ENCODE measurements at regions not wholly inside any gene's neighbourhood (a gene's known extent, or its start where the extent isn't known, plus 50 kb on each side); places are given as distances from the start of the nearest gene placed in this dataset.

- DNase-seq = no peak
Measured at GRCh38 chr22:47556473-47556872, 794.0 kb downstream of the TBC1D22A start.

DNA sequence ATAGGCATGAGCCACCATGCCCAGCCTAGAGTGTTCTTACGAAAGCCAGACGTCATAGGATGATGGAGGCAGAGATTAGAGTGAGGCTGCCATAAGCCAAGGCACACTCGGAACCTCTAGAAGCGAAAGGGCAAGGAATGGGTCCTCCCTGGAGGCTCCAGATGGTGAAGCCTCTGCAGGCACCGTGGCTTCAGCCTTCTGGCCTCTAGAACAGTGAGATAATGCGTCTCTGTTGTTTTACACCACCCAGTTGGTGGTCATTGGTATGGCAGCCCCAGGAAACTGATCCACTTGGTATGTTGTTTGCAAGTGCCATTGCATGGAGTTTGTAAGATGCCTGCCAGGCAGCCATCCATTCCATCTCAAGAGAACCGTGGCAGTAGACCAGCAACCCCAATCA is 791.0 kb downstream of the TBC1D22A start:
- DNase-seq = no peak

GRCh38 chr22:47552541-47553205 is 790.2 kb downstream of the TBC1D22A start:
- no peak for DNase-seq

GRCh38 chr22:47552024-47552423 is 789.6 kb downstream of the TBC1D22A start:
- DNase-seq = no peak

DNA sequence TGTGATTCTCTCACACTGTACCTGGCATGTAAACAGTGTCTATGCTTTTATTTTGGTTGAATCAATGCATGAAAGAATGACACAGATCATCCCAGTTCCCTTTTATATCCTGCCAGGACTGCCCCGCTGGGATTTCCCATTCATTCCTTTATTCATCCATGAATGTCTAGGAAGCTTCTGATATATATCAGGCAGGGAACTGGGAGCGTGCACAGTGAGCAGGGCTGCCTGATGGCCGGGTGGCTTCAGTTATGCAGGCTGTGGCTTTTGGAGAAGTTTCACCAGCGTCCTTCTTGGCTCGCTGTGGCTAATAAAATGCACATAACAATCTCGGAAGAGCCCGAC is 789.0 kb downstream of the TBC1D22A start:
- DNase-seq = no peak

DNA sequence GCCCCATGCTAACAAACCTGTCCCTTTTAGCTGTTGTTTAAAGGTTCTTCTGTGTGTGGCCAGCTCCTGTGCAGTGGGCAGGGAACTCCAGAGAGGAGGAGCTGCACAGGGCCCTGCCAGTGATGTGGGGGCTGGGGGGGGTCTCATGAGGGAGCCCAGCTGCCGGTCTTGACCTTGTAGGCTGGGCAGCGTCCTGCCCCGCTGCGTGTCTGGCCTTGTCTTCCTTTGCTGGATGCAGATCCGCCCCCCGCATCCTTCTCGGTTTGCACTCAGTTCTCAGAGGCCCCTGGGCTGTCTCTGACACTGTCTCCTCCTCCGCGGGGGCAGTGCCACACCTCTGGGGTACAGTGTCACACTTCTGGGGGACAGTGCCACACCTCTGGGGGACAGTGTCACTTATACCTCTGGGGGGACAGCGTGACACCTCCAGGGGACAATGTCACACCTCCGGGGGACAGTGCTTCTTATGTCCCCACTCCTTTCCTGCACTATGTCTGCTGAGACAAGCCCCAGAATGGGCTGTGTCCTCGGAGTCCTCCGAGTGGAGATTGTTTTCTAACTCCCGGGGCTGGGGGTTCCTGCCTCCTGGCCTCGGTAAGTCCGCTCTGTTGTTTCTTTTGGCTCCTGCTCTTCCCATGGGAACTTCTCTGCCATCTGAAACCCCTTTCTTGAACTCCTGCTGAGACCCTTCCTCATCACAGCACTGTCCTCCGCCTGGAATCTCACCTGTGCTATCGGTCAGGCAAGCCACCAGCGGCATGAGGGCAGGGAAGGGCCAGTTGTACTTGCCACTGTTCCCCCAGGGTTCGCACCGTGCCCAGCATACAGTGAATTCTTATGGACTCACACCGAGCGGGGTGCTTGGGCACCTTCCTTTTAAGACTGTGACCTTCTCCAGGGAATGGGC is 788.3 kb downstream of the TBC1D22A start:
- no peak for DNase-seq

GRCh38 chr22:47549741-47550340 is 787.4 kb downstream of the TBC1D22A start:
- no peak for DNase-seq

- DNase-seq = no peak
Measured at GRCh38 chr22:47548953-47549740, 786.7 kb downstream of the TBC1D22A start.

DNA sequence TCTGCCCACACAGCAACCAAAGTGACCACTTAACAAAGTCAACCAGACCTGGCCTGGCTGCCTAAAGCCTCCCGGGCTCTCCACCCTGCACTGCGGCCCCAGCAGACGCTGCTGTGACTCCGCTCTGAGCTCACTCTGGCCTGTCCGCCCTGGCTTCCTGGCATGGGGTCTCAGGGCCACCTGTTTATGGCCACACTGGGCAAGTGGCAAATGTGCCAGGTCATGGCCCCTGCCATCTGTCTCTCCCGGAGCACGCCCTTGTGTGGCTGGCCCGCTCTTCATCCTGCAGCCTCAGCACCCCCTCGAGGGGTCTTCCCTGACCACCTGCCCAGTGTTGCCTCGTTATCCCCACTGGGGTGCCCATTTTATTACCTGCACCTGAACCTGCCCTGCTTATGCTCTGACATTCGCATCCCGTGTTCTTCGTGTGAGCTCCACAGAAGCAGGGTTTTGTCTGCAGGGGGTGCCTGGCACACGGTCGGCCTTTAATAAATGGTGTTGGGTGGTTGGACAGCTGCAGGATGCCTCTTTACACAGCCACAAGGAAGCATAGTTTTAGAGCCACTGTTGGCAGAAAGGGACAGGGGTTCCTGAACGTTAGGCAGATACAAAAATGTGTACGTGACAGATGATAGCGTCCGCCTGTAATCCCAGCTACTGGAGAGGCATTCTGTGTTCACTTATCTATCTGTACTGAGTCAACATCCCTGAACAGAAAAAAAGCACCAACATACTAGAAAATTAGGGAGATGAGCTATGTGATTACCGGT is 785.6 kb downstream of the TBC1D22A start:
- no peak for DNase-seq

GRCh38 chr22:47547239-47547661 is 784.8 kb downstream of the TBC1D22A start:
- no peak for DNase-seq

DNA sequence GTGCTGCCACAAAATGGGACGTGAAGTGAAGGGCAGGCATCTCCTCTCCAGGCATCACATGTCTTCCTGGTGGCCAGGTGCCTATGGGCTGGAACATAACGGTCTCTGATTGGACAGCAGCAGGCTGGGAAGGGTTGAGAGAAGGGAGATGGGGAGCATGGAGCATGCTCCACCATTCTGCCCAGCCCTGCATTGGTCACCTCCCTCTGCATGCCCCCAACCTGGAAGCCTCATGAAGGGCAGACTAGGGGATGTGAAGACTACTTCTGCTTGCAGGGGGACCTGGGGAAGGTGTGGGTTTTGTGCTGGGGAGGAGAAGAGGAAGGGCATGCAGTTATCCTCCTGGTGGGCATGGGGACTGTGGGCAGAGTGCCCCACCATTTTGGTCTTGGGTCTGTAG is 782.2 kb downstream of the TBC1D22A start:
- DNase-seq = no peak

DNA sequence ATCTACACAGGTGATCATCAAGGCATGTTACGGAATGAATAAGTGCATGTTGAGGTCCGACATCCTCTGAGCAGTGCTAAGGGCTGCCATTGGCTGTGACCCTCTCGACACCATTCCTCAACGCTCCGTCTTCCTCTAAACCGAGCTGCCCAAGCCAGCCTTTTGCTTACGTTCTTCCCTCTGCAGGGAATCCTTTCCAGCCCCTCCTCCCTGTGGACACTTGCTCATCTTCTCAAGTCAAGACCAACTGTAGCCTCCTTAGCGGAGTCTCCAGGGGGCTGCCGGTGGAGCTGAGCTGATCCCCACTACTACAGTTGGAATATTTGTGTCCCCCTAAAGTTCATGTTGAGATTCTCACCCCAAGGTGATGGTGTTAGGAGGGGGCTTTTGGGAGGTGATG is 781.0 kb downstream of the TBC1D22A start:
- DNase-seq = no peak

GRCh38 chr22:47540011-47540410 is 777.6 kb downstream of the TBC1D22A start:
- DNase-seq = no peak

- no peak for DNase-seq
Measured at GRCh38 chr22:47539374-47539773, 776.9 kb downstream of the TBC1D22A start.

- DNase-seq = no peak
Measured at GRCh38 chr22:47535681-47536080, 773.2 kb downstream of the TBC1D22A start.

DNA sequence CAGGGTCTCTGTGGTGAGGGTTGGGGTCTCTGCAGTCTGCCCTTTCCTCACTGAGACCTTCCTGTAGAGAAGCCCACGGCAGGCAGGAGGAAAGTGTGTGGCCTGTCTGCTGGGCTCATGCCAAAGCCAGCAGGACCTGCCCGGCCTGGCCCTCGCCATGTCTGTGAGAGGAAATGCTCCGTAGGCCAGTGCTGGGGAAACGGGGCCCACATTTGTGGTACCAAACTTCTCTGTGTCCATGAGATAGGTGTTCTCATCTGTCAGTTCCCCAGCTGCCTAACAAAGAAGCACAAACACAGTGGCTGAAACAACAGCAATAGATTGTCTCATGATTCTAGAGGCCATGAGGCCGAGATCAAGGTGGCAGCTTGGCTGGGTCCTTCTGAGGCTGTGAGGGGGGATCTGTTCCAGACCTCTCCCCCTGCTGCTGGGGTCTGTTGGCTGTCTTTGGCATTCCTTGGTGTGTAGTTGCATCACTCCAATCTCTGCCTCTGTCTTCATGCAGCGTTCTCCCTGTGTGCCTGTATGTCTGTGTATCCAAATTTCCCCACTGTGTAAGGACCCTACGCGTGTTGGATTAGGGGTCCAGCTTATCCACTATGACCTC is 772.5 kb downstream of the TBC1D22A start:
- no peak for DNase-seq

DNA sequence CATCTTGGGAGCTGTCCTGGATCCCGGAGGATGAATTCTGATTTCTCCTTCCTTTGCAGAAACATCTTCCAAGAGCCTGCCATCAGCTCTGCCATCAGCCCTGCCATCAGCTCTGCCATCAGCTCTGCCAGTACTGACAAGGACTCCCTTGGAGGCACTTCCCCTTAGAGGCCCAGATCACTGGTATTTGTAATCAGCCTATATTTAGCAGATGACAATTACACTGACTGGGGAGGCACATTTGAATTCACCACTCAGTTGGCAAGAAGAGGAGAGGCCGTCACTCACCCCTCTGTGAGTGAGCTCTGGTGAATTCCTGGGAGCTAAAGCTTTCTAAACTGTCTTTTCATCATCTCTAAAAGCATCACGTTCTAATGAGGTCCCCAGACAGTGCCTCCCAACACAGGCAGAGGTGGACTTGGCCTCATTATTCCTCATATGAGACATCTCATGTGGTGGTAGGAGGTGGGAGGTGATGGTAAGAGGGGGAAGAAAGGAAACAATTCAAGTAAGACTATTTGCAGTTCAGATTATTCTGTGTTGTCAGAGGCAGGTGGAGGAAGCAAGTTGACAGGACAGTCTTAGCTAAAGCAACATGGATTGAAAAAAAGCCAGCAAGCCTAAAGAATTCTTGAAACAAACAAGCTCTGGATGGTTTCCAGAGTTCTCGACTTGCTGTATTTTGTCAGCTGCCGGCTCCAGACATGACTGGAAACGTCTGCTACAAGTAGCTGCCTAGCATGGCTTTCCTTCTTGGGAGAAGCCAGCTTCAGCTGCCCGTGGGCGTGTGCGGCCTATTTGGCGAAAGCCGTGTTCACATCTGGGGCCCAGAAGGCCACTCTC is 771.7 kb downstream of the TBC1D22A start:
- no peak for DNase-seq

GRCh38 chr22:47517062-47517461 is 754.6 kb downstream of the TBC1D22A start:
- DNase-seq = no peak

- DNase-seq = no peak
Measured at GRCh38 chr22:47515384-47516125, 753.1 kb downstream of the TBC1D22A start.

DNA sequence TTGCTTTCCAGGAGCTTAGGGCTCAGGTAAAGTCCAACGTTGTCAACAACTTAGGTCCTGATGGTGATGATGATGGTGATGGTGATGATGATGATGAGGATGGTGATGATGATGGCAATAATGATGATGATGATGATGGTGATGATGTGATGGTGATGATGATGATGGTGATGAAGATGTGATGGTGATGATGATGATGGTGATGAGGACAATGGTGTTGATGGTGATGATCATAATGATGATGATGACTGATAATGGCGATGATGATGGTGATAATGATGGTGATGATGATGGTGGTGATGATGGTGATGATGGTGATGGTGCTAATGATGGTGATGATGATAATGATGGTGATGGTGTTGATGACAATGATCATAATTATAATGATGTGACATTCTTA is 750.2 kb downstream of the TBC1D22A start:
- DNase-seq = no peak

All from NCI-H1930 (cell line).